ENCODE measurements at regions not wholly inside any gene's neighbourhood (a gene's known extent, or its start where the extent isn't known, plus 50 kb on each side); places are given as distances from the start of the nearest gene placed in this dataset.
"Not testable (repeated sequence)": the region's sequence is repeated elsewhere in the genome, so short reads cannot be mapped to it uniquely, and the experiment has no call there.

GRCh38 chr7:114295522-114295921 is 119.1 kb upstream of the FOXP2 start:
- in situ Hi-C loops (cut with MboI; ENCODE audit: low pct_unique_long_range_greater_than_20kb, low sequenced_read_pairs, unreplicated experiment): no loop called here
- DNase-seq (ENCODE audit: low spot score): no peak
- TF ChIP-seq CTCF (IDR thresholded peaks at IDR 0.05; ENCODE audit: extremely low read depth, insufficient read depth, missing control alignments): no peak

GRCh38 chr7:114294036-114294435 is 120.6 kb upstream of the FOXP2 start:
- in situ Hi-C loops (cut with MboI; ENCODE audit: low pct_unique_long_range_greater_than_20kb, low sequenced_read_pairs, unreplicated experiment): no loop called here
- DNase-seq (ENCODE audit: low spot score): no peak
- no peak for TF ChIP-seq CTCF (IDR thresholded peaks at IDR 0.05; ENCODE audit: extremely low read depth, insufficient read depth, missing control alignments)

DNA sequence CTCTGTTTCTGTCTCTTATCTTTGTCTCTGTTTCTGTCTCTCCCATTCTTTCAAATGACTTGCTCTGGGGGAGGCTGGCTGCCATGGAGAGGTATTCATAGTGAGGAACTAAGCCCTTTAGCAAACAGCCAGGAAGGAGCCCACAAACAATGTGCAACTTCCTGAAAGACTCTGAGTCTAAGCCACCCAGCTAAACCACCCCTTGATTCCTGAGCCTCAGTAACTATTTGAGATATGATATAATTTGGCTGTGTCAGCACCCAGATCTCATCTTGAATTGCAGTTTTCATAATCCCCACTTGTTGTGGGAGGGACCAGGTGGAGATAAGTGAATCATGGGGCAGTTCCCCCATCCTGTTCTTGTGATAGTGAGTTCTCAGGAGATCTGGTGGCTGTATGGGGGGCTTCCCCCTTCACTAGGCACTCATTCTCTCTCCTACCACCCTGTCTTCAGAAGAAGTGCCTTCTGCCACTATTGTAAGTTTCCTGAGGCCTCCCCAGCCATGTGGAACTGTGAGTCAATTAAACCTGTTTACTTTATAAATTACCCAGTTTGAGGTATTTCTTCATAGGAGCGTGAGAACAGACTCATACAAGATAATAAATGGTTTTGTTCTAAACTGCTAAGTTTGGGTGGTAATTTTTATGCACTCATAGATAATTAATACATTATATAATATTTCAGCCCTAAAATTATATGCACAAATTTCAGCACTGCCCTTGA is 121.2 kb upstream of the FOXP2 start:
- no peak for TF ChIP-seq CTCF (IDR thresholded peaks at IDR 0.05; ENCODE audit: extremely low read depth, insufficient read depth, missing control alignments)
- in situ Hi-C loops (cut with MboI; ENCODE audit: low pct_unique_long_range_greater_than_20kb, low sequenced_read_pairs, unreplicated experiment): no loop called here

GRCh38 chr7:114279901-114280300 is 134.7 kb upstream of the FOXP2 start:
- no peak for TF ChIP-seq CTCF (IDR thresholded peaks at IDR 0.05; ENCODE audit: extremely low read depth, insufficient read depth, missing control alignments)
- no peak for DNase-seq (ENCODE audit: low spot score)
- in situ Hi-C loops (cut with MboI; ENCODE audit: low pct_unique_long_range_greater_than_20kb, low sequenced_read_pairs, unreplicated experiment): no loop called here

More for the DNA sequence above, 121.2 kb upstream of the FOXP2 start:
- DNase-seq (ENCODE audit: low spot score): no peak

- TF ChIP-seq CTCF (IDR thresholded peaks at IDR 0.05; ENCODE audit: extremely low read depth, insufficient read depth, missing control alignments): no peak
- DNase-seq (ENCODE audit: low spot score): no peak
- in situ Hi-C loops (cut with MboI; ENCODE audit: low pct_unique_long_range_greater_than_20kb, low sequenced_read_pairs, unreplicated experiment): no loop called here
These were observed 141.4 kb upstream of the FOXP2 start for GRCh38 chr7:114273218-114273617.

DNA sequence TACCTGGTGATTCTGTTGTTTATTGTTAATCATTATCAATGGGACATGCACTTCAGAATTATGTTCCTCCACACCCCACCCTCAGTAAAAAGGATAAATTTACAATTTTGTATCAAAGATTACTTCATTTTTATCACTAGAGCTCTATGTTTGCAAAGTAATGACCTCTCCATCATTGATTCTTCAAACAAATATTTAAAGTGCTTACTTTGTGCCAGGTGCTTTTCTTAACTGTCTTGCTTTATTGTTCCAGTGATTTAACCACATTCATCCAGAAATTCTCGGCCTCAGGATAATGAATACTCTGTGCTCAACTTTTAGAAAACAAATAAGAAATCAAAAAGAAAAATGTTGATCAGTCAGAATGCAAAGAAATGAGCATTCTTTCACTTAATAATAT is 144.9 kb upstream of the FOXP2 start:
- in situ Hi-C loops (cut with MboI; ENCODE audit: low pct_unique_long_range_greater_than_20kb, low sequenced_read_pairs, unreplicated experiment): no loop called here
- no peak for TF ChIP-seq CTCF (IDR thresholded peaks at IDR 0.05; ENCODE audit: extremely low read depth, insufficient read depth, missing control alignments)
- no peak for DNase-seq (ENCODE audit: low spot score)

DNA sequence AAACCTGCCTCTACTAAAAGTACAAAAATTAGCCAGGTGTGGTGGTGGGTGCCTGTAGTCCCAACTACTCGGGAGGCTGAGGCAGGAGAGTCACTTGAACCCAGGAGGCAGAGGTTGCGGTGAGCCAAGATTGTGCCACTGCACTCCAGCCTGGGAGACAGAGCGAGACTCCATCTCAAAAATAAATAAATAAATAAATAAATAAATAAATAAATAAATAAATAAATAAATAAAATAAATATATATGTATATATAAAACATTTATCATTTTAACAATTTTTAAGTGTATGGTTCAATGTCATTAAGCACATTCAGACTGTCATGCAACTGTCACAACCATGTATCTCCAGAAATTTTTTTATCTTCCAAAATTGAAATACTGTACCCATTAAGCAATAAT is 147.1 kb upstream of the FOXP2 start:
- DNase-seq (ENCODE audit: low spot score); in situ Hi-C loops (cut with MboI; ENCODE audit: low pct_unique_long_range_greater_than_20kb, low sequenced_read_pairs, unreplicated experiment): not testable (repeated sequence)

Data from GM13977 (cell line).